Esophagus muscularis mucosa (tissue), 3 donors: ENCODE measurements at regions not wholly inside any gene's neighbourhood (a gene's known extent, or its start where the extent isn't known, plus 50 kb on each side); places are given as distances from the start of the nearest gene placed in this dataset.

ENCODE experiments used
- POLR2A ChIP-seq: fragments of 450-650 bp; IDR thresholded peaks from one replicate; pipeline ENCODE4 v1.6.1; 2017; ENCODE audit warnings: antibody characterized with exemption, moderate library complexity, mild to moderate bottlenecking, low read depth
- TF ChIP-seq, protein P1 (sequence below), 3 experiments: fragments of 200-600 bp in 2 of 3; fragments of 450-650 bp in 1 of 3; sonication (generic) in 2 of 3; IDR thresholded peaks; one replicate each; pipeline ENCODE4 v1.5.1; 2017 to 2019; ENCODE audit warnings: antibody characterized with exemption in 3 of 3, mild to moderate bottlenecking in 2 of 3, moderate library complexity in 1 of 3

DNA sequence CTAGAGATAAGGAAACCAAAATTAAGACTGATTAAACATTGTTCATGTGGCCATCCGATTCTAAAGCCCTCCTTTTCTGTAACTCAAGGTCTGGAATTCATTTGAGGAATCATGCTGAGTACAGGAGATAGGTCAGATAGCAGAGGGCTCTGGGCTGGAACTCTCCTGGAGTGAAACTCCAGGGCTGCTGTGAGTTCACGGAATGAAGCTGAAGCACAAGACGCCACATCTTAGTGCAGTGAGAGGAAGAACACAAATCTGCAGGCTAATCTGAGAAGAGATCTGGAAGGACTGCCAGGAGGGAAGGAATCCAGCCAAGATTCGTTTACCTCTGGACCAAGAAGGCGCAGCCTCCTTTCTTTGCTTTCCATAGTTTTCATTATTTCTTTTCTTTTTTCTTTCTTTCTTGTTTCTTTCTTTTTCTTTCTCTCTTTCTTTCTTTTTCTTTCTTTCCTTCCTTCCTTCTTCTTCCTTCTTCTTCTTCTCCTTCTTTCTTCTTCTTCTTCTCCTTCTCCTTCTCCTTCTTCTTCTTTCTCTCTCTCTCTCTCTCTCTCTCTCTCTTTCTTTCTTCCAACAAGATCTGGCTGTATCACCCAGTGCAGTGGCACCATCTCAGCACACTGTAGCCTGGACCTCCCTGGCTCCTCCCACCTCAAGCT, 74.8 kb upstream of the ATP1B1 start:
- TF ChIP-seq, protein P1, sequence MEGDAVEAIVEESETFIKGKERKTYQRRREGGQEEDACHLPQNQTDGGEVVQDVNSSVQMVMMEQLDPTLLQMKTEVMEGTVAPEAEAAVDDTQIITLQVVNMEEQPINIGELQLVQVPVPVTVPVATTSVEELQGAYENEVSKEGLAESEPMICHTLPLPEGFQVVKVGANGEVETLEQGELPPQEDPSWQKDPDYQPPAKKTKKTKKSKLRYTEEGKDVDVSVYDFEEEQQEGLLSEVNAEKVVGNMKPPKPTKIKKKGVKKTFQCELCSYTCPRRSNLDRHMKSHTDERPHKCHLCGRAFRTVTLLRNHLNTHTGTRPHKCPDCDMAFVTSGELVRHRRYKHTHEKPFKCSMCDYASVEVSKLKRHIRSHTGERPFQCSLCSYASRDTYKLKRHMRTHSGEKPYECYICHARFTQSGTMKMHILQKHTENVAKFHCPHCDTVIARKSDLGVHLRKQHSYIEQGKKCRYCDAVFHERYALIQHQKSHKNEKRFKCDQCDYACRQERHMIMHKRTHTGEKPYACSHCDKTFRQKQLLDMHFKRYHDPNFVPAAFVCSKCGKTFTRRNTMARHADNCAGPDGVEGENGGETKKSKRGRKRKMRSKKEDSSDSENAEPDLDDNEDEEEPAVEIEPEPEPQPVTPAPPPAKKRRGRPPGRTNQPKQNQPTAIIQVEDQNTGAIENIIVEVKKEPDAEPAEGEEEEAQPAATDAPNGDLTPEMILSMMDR (IDR thresholded peaks at IDR 0.05): no peak
- no peak for TF ChIP-seq POLR2A
